Colonic mucosa (tissue), 4 donors: ENCODE measurements at regions not wholly inside any gene's neighbourhood (a gene's known extent, or its start where the extent isn't known, plus 50 kb on each side); places are given as distances from the start of the nearest gene placed in this dataset.

ENCODE experiments used
- DNase-seq: peaks from one replicate; pipeline ENCODE4 v3.0.0-alpha.2; 2020
- H3K27ac ChIP-seq: fragments of 200-600 bp; one replicate; pipeline ENCODE4 v1.8.0; 2021
- H3K27me3 ChIP-seq: fragments of 200-600 bp; one replicate; pipeline ENCODE4 v1.8.0; 2021
- H3K36me3 ChIP-seq: fragments of 200-600 bp; one replicate; pipeline ENCODE4 v1.8.0; 2021
- H3K4me1 ChIP-seq: fragments of 200-600 bp; one replicate; pipeline ENCODE4 v1.8.0; 2021; ENCODE audit warnings: mild to moderate bottlenecking
- H3K4me3 ChIP-seq: fragments of 200-600 bp; one replicate; pipeline ENCODE4 v1.8.0; 2021
- H3K9ac ChIP-seq, 2 donors: one replicate each; pipeline ENCODE4 v1.7.0; 2013; ENCODE audit warnings: control low read depth in 2 of 2, low read depth in 2 of 2, low read length in 2 of 2
- H3K9me3 ChIP-seq: fragments of 200-600 bp; one replicate; pipeline ENCODE4 v1.8.0; 2021
- intact Hi-C: fragments of 100-400 bp; cut with DNase I; formaldehyde crosslinking; loops from one replicate; pipeline ENCODE4 v1.14.1; 2022
- TF ChIP-seq, protein P1 (sequence below): fragments of 200-600 bp; IDR thresholded peaks from one replicate; pipeline ENCODE4 v1.8.0; 2022; ENCODE audit warnings: antibody characterized with exemption, mild to moderate bottlenecking
- donor health status: healthy.
- donor health status: DM: no; HTN: no; CAD: no.
- donor health status: DM: no; HTN: no; CAD: no.

DNA sequence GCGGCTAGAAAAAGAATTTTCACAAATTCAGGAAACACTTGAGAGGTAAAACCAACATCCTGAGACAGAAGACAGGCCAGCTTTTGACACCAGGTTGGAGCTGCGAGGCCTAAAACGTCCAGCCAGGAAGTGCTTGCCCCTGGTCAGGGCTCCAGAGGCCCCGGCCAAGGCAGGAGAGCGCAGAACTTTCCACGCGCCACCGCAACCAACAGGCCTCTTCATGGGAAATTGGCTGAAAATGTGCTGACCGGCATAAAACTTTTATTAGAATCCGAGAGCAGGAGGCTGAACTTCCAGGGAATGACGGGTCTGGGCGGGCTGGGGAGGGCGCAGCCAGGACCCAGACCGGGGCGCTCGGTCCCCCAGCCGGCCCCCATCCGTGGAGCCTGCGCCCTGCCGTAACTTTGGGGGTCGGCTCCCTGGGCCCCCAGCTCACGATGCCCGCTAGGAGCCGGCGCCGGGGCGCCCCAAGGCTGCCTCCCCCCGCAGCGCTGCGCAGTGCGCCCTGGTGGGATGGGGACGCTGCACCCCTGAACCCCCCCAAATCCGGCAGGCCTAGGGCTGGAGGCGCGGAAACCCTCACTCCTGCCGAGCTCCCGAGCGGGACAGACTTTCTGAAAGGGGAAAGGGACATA is 414.0 kb upstream of the MKI67 start:
- peak overlapping the region; percentile 17 for H3K4me3 ChIP-seq
- intact Hi-C loops, result no loop called here

DNA sequence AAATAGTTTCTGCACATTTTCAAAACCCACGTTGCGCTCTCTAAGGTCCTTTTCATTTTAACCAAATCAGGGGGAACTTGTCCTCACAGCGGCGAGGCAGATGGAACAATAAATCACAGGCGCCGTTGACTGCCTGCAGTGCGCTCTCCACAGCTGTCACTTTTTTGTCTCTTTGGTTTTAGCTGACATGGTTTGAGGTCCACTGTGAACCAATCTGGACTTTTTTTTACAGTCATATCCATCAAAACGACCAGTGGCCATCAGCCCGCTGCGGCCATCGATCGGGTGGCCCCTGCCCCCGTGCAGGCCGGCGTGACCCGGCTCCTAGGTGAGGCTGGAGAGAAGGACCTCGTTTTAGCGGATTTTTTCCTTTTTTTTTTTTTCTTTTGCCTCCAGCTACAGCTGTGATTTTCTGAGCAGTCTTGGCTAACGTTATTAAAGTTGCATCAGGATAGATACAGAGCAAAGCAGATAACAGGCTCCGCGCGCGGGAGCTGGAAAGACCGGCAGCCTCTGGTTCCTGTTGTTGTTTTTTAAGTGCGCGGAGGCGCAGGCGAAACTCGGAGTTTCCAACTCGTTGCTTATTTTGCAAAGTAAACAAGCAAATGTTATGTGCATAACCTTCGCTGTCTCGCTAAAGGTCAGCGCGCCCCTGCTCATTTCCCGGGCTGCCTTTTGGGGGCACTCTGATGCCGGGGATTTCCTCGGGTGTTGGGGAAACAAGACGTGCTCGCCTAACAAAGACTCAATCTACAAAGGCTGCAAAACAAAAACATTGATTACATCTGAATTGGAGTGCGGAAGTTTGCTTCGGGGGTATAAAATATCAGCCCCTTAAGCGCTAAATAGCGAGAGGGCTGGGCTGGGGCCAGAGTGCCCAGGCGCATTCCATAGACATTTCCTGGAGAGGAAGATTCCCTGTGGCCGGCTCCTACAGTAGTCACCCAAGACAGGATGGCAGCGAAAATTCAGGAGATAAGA is 414.8 kb upstream of the MKI67 start:
- H3K9ac ChIP-seq, result no peak overlapping the region
- peak overlapping the region; percentile 17 for H3K4me3 ChIP-seq
- DNase-seq, result peak; percentile 65

More for the DNA sequence above, 414.0 kb upstream of the MKI67 start:
- no peaks in the 10 kb centered on the region for H3K36me3 ChIP-seq
- H3K4me1 ChIP-seq, result no peaks in the 10 kb centered on the region
- peaks cover 10% of the 10 kb centered on the region for H3K27me3 ChIP-seq
- H3K9me3 ChIP-seq, result no peaks in the 10 kb centered on the region
- no peak overlapping the region for H3K27ac ChIP-seq
- no peak for DNase-seq
- TF ChIP-seq, protein P1, sequence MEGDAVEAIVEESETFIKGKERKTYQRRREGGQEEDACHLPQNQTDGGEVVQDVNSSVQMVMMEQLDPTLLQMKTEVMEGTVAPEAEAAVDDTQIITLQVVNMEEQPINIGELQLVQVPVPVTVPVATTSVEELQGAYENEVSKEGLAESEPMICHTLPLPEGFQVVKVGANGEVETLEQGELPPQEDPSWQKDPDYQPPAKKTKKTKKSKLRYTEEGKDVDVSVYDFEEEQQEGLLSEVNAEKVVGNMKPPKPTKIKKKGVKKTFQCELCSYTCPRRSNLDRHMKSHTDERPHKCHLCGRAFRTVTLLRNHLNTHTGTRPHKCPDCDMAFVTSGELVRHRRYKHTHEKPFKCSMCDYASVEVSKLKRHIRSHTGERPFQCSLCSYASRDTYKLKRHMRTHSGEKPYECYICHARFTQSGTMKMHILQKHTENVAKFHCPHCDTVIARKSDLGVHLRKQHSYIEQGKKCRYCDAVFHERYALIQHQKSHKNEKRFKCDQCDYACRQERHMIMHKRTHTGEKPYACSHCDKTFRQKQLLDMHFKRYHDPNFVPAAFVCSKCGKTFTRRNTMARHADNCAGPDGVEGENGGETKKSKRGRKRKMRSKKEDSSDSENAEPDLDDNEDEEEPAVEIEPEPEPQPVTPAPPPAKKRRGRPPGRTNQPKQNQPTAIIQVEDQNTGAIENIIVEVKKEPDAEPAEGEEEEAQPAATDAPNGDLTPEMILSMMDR, result no peak
- H3K9ac ChIP-seq, result no peak overlapping the region

DNA sequence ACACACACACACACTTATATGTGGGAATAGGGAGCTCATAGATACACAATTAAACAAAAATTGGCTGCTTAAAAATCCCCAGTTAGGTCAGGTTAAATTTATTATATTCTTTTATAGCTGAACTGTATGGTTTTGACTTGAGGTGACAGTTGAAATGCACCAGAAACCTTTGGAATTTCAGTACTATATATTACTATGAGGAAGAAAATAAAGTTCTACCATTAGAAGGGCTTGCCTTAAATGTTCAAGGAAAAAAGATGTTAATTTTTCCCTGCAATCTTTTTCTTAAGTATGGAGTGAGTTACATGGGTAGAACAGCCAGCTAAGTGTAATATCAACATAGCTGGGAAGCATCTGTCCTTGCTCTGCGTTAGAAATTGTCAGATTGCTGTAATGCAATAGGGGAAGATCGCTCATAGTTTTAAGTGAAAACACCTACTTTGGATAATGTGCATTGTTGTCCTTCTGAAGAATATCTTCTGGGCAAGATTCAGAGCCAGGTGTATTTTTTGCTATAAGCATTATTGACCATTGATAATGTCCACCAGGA is 415.8 kb upstream of the MKI67 start:
- no peaks in the 10 kb centered on the region for H3K36me3 ChIP-seq
- H3K27ac ChIP-seq, result no peak overlapping the region
- H3K27me3 ChIP-seq, result peaks cover 10% of the 10 kb centered on the region
- H3K9me3 ChIP-seq, result no peaks in the 10 kb centered on the region
- no peak overlapping the region for H3K9ac ChIP-seq
- H3K4me1 ChIP-seq, result no peaks in the 10 kb centered on the region
- H3K4me3 ChIP-seq, result no peak overlapping the region
- no peak for DNase-seq
- intact Hi-C loops, result no loop called here
- TF ChIP-seq, protein P1, result no peak

More for the DNA sequence above, 414.8 kb upstream of the MKI67 start:
- H3K27ac ChIP-seq, result no peak overlapping the region
- no peaks in the 10 kb centered on the region for H3K36me3 ChIP-seq
- TF ChIP-seq, protein P1, result no peak
- peaks cover 10% of the 10 kb centered on the region for H3K27me3 ChIP-seq
- intact Hi-C loops, result no loop called here
- no peaks in the 10 kb centered on the region for H3K4me1 ChIP-seq
- H3K9me3 ChIP-seq, result no peaks in the 10 kb centered on the region

GRCh38 chr10:128542659-128543058 is 416.4 kb upstream of the MKI67 start:
- no peak for DNase-seq
- Histone ChIP-seq H3K27me3 (peaks cover 10% of the 10 kb centered on the region), H3K9me3 (no peaks in the 10 kb centered on the region), H3K36me3 (no peaks in the 10 kb centered on the region), H3K27ac (no peak overlapping the region), H3K9ac (no peak overlapping the region), H3K4me3 (no peak overlapping the region), H3K4me1 (no peaks in the 10 kb centered on the region)
- TF ChIP-seq, protein P1, result no peak
- intact Hi-C loops, result no loop called here

DNA sequence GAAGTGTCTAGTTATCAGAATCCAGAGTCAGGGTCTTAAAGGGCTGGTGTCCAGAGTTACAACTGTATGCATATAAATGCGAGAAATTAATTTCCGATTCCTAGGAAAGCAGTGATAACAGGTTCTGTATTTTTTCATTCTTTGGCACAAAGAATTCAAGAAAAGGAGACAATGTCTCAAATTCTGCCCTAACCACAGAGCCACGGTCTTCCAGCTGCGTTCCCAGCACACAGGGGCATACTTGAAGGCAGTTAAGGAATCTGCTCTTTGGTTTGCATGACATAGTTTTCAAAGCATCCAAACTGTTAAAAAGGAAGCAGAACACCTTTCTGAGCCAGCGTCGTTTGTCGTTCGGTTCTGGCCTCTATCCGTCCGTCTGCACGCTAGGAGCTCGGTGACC is 416.9 kb upstream of the MKI67 start:
- H3K4me3 ChIP-seq, result no peak overlapping the region
- peaks cover 10% of the 10 kb centered on the region for H3K27me3 ChIP-seq
- TF ChIP-seq, protein P1, result no peak
- intact Hi-C loops, result no loop called here
- H3K4me1 ChIP-seq, result no peaks in the 10 kb centered on the region
- no peaks in the 10 kb centered on the region for H3K36me3 ChIP-seq
- no peak for DNase-seq
- no peaks in the 10 kb centered on the region for H3K9me3 ChIP-seq
- no peak overlapping the region for H3K27ac ChIP-seq
- H3K9ac ChIP-seq, result no peak overlapping the region
